Esophagus muscularis mucosa (tissue), 4 donors: ENCODE measurements at regions not wholly inside any gene's neighbourhood (a gene's known extent, or its start where the extent isn't known, plus 50 kb on each side); places are given as distances from the start of the nearest gene placed in this dataset.

Experiments used
- DNase-seq: peaks from one replicate; pipeline ENCODE4 v3.0.0-alpha.2; 2017; ENCODE audit errors: extremely low spot score
- H3K27ac ChIP-seq, 4 donors: fragments of 200-600 bp; sonication (generic); replicated peaks in 1 of 4; 1 replicate in 3 of 4; 2 replicates in 1 of 4; pipeline ENCODE4 v1.5.1; 2016 to 2019; ENCODE audit warnings: mild to moderate bottlenecking in 1 of 4
- H3K27me3 ChIP-seq, 4 donors: fragments of 200-600 bp; sonication (generic); one replicate each; pipeline versions ENCODE4 v1.5.1 to v1.6.0; 2016 to 2019
- H3K36me3 ChIP-seq, 4 donors: fragments of 200-600 bp; sonication (generic); one replicate each; pipeline ENCODE4 v1.5.1; 2016 to 2019
- H3K4me1 ChIP-seq, 4 donors: fragments of 200-600 bp; sonication (generic); one replicate each; pipeline ENCODE4 v1.5.1; 2016 to 2019
- H3K4me3 ChIP-seq, 4 donors: fragments of 200-600 bp; sonication (generic); 1 replicate in 2 of 4; 2 replicates in 2 of 4; pipeline ENCODE4 v1.5.1; 2016 to 2019; ENCODE audit warnings: mild to moderate bottlenecking in 4 of 4, moderate library complexity in 1 of 4
- H3K9me3 ChIP-seq, 4 donors: fragments of 200-600 bp; sonication (generic); 1 replicate in 3 of 4; 2 replicates in 1 of 4; pipeline ENCODE4 v1.5.1; 2016 to 2019
- EP300 ChIP-seq: sonication (generic); formaldehyde crosslinking; IDR thresholded peaks from one replicate; pipeline ENCODE4 v1.6.1; 2017; ENCODE audit warnings: antibody characterized with exemption
- POLR2A ChIP-seq: fragments of 450-650 bp; IDR thresholded peaks from one replicate; pipeline ENCODE4 v1.6.1; 2017; ENCODE audit warnings: antibody characterized with exemption, moderate library complexity, mild to moderate bottlenecking, low read depth
- POLR2AphosphoS5 ChIP-seq, 2 donors: sonication (generic); formaldehyde crosslinking; IDR thresholded peaks; one replicate each; pipeline ENCODE4 v1.6.1; 2017; ENCODE audit warnings: antibody characterized with exemption in 2 of 2
- WGBS: methylation state at CpG from one replicate; pipeline ENCODE4 v1.1.5; 2018; 5-methylcytosine and 5-hydroxymethylcytosine counted together
- intact Hi-C: fragments of 100-400 bp; cut with DNase I; formaldehyde crosslinking; loops from one replicate; pipeline ENCODE4 v1.15.1; 2023
- TF ChIP-seq, protein P1 (sequence below), 3 experiments: fragments of 200-600 bp in 2 of 3; fragments of 450-650 bp in 1 of 3; sonication (generic) in 2 of 3; IDR thresholded peaks; one replicate each; pipeline ENCODE4 v1.5.1; 2017 to 2019; ENCODE audit warnings: antibody characterized with exemption in 3 of 3, mild to moderate bottlenecking in 2 of 3, moderate library complexity in 1 of 3

GRCh38 chr5:8788246-8788645, 757.6 kb downstream of the SEMA5A start:
- Histone ChIP-seq H3K4me1 (no peaks in the 10 kb centered on the region), H3K4me3 (no peak overlapping the region), H3K9me3 (peaks cover 0 to 12% (median 0%) of the 10 kb centered on the region in 4 donors), H3K27me3 (no peaks in the 10 kb centered on the region), H3K27ac (no peak overlapping the region), H3K36me3 (no peaks in the 10 kb centered on the region)
- DNase-seq: no peak
- TF ChIP-seq, protein P1, sequence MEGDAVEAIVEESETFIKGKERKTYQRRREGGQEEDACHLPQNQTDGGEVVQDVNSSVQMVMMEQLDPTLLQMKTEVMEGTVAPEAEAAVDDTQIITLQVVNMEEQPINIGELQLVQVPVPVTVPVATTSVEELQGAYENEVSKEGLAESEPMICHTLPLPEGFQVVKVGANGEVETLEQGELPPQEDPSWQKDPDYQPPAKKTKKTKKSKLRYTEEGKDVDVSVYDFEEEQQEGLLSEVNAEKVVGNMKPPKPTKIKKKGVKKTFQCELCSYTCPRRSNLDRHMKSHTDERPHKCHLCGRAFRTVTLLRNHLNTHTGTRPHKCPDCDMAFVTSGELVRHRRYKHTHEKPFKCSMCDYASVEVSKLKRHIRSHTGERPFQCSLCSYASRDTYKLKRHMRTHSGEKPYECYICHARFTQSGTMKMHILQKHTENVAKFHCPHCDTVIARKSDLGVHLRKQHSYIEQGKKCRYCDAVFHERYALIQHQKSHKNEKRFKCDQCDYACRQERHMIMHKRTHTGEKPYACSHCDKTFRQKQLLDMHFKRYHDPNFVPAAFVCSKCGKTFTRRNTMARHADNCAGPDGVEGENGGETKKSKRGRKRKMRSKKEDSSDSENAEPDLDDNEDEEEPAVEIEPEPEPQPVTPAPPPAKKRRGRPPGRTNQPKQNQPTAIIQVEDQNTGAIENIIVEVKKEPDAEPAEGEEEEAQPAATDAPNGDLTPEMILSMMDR (IDR thresholded peaks at IDR 0.05): no peak
- TF ChIP-seq EP300: no peak
- TF ChIP-seq POLR2A: no peak
- no peak for TF ChIP-seq POLR2AphosphoS5 (IDR thresholded peaks at IDR 0.05)
- WGBS: 72% methylated on average over 3 of the region's 3 CpGs
- intact Hi-C loops: no loop called here

DNA sequence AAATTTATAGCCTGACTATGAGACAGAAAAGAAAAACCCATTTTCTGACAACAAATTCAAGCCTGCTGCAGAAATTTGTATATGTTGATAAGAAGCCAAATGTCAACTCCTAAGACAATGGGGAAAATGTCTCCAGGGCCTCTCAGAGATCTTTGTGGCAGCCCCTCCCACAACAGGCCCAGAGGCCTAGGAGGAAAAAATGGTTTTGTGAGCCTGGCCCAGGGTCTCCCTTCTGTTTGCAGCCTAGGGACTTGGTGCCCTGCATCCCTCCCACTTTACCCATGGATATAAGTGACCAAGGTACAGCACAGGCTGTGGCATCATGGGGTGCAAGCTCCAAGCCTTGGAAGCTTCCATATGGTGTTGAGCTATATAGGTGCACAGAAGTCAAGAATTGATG, 740.2 kb downstream of the SEMA5A start:
- no peaks in the 10 kb centered on the region for H3K4me1 ChIP-seq
- H3K36me3 ChIP-seq: no peaks in the 10 kb centered on the region
- no peak overlapping the region for H3K27ac ChIP-seq
- peaks cover 0 to 38% (median 4%) of the 10 kb centered on the region in 4 donors for H3K9me3 ChIP-seq
- TF ChIP-seq POLR2A: no peak
- no peak for TF ChIP-seq POLR2AphosphoS5 (IDR thresholded peaks at IDR 0.05)
- no peak for TF ChIP-seq EP300
- TF ChIP-seq, protein P1 (IDR thresholded peaks at IDR 0.05): no peak
- no peak overlapping the region for H3K4me3 ChIP-seq
- intact Hi-C loops: no loop called here
- DNase-seq: no peak
- H3K27me3 ChIP-seq: no peaks in the 10 kb centered on the region

DNA sequence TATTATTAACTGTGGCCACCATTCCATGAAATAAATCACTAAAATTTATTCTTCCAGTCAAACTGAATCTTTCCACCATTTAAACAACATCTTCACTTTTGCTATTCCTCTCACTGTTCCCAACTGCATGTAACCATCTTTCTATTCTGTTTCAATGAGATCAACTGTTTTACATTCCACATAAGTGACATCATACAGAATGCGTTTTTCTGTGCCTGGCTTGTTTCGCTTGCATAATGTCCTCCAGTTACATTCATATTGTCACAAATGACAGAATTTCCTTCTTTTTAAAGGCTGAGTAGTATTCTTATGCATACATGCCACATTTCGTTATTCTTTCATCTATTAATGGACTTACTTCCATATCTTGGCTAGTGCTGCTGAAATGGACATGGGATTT, 738.2 kb downstream of the SEMA5A start:
- Histone ChIP-seq H3K4me3 (no peak overlapping the region), H3K4me1 (no peaks in the 10 kb centered on the region), H3K36me3 (no peaks in the 10 kb centered on the region), H3K27ac (no peak overlapping the region), H3K9me3 (peaks cover 0 to 21% (median 3%) of the 10 kb centered on the region in 4 donors), H3K27me3 (no peaks in the 10 kb centered on the region)
- TF ChIP-seq, protein P1 (IDR thresholded peaks at IDR 0.05): no peak
- TF ChIP-seq EP300 (no peak), POLR2AphosphoS5 (IDR thresholded peaks at IDR 0.05) (no peak), POLR2A (no peak)
- intact Hi-C loops: no loop called here
- DNase-seq: no peak
- 41% methylated on average over 3 of the region's 3 CpGs for WGBS

DNA sequence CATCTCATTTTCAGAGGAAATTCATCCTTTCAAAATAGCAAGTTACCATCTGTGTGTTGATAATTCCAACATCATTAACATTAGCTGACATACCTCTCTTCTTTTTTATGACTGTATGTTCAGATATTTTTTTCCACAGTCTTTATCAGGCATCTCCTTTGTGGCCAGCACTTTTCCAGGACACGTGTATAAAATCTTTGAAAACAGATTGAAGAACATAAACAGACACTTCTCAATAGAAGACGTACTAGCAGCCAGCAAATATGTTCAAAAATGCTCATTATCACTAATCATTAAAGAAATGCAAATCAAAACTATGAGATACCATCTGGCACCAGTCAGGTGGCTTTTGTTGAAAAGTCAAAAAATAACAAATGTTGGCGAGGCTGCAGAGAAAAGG, 734.3 kb downstream of the SEMA5A start:
- Histone ChIP-seq H3K4me3 (no peak overlapping the region), H3K27ac (no peak overlapping the region), H3K4me1 (no peaks in the 10 kb centered on the region), H3K9me3 (peaks cover 0 to 8% (median 3%) of the 10 kb centered on the region in 4 donors), H3K27me3 (no peaks in the 10 kb centered on the region), H3K36me3 (no peaks in the 10 kb centered on the region)
- TF ChIP-seq EP300 (no peak), POLR2AphosphoS5 (IDR thresholded peaks at IDR 0.05) (no peak)
- TF ChIP-seq, protein P1 (IDR thresholded peaks at IDR 0.05): no peak
- intact Hi-C loops: no loop called here
- DNase-seq: no peak
- 57% methylated on average over 3 of the region's 3 CpGs for WGBS

GRCh38 chr5:8813180-8813579, 732.7 kb downstream of the SEMA5A start:
- TF ChIP-seq POLR2AphosphoS5 (IDR thresholded peaks at IDR 0.05): no peak
- no peak for TF ChIP-seq POLR2A
- no peak for TF ChIP-seq EP300
- TF ChIP-seq, protein P1 (IDR thresholded peaks at IDR 0.05): no peak

More at GRCh38 chr5:8813180-8813579, 732.7 kb downstream of the SEMA5A start:
- no peaks in the 10 kb centered on the region for H3K36me3 ChIP-seq
- 64% methylated on average over 3 of the region's 3 CpGs for WGBS
- intact Hi-C loops: no loop called here
- no peaks in the 10 kb centered on the region for H3K27me3 ChIP-seq
- no peak overlapping the region for H3K4me3 ChIP-seq
- H3K4me1 ChIP-seq: no peaks in the 10 kb centered on the region
- no peak overlapping the region for H3K27ac ChIP-seq
- peaks cover 0 to 8% (median 3%) of the 10 kb centered on the region in 4 donors for H3K9me3 ChIP-seq
- no peak for DNase-seq
